GM23248 (cell line): ENCODE measurements at regions not wholly inside any gene's neighbourhood (a gene's known extent, or its start where the extent isn't known, plus 50 kb on each side); places are given as distances from the start of the nearest gene placed in this dataset.

ENCODE experiments used
- EZH2 ChIP-seq: fragments of 200-600 bp; sonication (generic); IDR thresholded peaks from 2 replicates; pipeline ENCODE4 v1.6.1; 2018; ENCODE audit warnings: antibody characterized with exemption, mild to moderate bottlenecking; ENCODE audit not compliant: insufficient read depth, poor library complexity, severe bottlenecking
- EZH2phosphoT487 ChIP-seq: fragments of 200-600 bp; sonication (generic); IDR thresholded peaks from 2 replicates; pipeline ENCODE4 v1.6.1; 2018; ENCODE audit warnings: antibody characterized with exemption, moderate library complexity, mild to moderate bottlenecking, low read depth; ENCODE audit not compliant: insufficient read depth

DNA sequence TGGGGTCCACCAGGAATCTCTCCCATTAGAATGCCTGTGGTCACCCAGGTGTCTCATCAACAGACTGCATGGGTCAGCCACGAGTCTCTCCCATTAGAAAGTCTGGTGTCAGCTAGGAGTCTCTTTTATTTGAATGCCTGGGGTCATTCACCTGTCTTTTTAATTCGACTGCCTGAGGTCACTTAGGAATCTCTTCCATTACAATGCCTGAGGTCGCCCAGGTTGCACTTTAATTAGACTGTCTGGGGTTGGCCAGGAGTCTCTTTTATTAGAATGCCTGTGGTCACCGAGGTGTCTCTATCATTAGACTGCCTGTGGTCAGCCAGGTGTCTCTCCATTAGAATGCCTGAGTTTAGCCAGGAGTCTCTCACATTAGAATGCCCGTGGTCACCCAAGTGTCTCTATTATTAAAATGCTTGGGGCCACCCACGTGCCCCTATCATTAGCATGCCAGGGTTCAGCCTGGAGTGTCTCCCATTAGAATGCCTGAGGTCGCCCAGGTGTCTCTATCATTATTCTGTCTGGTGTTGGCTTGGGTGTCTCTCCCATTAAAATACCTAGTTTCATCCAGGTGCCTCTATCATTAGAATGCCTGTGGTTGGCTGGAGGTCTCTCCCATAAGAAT, 1474.3 kb downstream of the UQCRFS1 start:
- TF ChIP-seq EZH2: no peak
- no peak for TF ChIP-seq EZH2phosphoT487
